ENCODE measurements at regions not wholly inside any gene's neighbourhood (a gene's known extent, or its start where the extent isn't known, plus 50 kb on each side); places are given as distances from the start of the nearest gene placed in this dataset.

DNA sequence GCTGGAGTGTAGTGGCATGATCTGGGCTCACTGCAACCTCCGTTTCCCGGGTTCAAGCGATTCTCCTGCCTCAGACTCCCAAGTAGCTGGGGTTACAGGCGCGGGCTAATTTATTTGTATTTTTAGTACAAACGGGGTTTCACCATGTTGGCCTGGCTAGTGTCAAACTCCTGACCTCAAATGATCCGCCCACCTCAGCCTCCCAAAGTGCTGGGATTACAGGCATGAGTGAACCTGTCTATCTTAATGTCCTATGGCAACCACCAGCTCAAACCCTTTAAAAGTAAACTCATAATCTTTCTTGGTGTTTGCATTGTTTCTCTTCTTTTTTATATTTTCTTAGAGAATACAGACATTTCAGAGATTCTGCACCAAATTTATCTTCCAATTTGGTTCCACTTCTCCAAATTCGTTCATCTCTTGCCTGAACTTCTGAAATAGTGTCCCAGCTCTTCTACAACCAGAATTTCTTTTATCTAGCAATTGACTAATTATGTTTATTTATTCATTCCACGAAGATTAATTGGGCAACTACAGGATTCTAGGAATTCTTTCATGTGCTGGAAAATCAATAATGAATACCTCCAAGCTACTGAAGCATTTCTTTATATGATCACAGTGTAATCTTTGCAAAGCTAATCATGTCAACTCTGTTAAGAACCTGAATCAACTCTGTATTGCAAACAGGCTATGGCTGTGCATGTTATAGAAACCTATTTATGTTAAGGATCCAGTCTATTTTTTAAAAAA lies 60.0 kb upstream of the TYRP1 start:
- TF ChIP-seq, protein P1, sequence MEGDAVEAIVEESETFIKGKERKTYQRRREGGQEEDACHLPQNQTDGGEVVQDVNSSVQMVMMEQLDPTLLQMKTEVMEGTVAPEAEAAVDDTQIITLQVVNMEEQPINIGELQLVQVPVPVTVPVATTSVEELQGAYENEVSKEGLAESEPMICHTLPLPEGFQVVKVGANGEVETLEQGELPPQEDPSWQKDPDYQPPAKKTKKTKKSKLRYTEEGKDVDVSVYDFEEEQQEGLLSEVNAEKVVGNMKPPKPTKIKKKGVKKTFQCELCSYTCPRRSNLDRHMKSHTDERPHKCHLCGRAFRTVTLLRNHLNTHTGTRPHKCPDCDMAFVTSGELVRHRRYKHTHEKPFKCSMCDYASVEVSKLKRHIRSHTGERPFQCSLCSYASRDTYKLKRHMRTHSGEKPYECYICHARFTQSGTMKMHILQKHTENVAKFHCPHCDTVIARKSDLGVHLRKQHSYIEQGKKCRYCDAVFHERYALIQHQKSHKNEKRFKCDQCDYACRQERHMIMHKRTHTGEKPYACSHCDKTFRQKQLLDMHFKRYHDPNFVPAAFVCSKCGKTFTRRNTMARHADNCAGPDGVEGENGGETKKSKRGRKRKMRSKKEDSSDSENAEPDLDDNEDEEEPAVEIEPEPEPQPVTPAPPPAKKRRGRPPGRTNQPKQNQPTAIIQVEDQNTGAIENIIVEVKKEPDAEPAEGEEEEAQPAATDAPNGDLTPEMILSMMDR (IDR thresholded peaks at IDR 0.05; ENCODE audit: extremely low read depth, insufficient read depth, missing control alignments) = no peak
- no peak for DNase-seq (ENCODE audit: low spot score)
- in situ Hi-C loops (cut with MboI; ENCODE audit: low pct_unique_long_range_greater_than_20kb, low sequenced_read_pairs, unreplicated experiment) = no loop called here

DNA sequence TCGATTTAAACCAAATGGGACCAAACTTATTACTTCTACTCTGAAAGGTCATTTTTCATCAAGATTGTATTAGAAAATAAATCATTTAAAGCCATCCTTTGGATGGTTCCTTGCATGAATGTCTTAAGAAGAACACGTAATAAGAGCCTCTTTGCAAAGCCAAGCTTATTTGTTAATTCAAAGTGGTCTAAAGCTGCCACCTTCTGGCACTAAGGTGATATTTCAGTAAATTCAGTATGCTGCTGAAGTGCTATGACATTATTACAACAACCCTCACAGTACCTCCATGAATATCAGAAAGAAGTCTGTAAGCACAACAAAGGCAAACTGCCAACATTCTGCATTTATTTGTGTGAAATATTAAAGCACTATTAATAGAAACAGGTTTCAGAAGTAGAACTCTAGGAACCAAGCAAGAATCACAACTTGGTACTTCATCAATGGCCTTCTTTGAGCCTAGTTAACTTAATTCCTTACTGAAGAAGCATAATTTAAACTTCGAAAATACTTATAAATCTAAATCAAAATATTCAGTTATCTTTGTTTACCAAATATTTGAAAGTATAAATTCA lies 53.1 kb upstream of the TYRP1 start:
- in situ Hi-C loops (cut with MboI; ENCODE audit: low pct_unique_long_range_greater_than_20kb, low sequenced_read_pairs, unreplicated experiment) = no loop called here
- TF ChIP-seq, protein P1 (IDR thresholded peaks at IDR 0.05; ENCODE audit: extremely low read depth, insufficient read depth, missing control alignments) = peak; percentile 32
- no peak for DNase-seq (ENCODE audit: low spot score)

DNA sequence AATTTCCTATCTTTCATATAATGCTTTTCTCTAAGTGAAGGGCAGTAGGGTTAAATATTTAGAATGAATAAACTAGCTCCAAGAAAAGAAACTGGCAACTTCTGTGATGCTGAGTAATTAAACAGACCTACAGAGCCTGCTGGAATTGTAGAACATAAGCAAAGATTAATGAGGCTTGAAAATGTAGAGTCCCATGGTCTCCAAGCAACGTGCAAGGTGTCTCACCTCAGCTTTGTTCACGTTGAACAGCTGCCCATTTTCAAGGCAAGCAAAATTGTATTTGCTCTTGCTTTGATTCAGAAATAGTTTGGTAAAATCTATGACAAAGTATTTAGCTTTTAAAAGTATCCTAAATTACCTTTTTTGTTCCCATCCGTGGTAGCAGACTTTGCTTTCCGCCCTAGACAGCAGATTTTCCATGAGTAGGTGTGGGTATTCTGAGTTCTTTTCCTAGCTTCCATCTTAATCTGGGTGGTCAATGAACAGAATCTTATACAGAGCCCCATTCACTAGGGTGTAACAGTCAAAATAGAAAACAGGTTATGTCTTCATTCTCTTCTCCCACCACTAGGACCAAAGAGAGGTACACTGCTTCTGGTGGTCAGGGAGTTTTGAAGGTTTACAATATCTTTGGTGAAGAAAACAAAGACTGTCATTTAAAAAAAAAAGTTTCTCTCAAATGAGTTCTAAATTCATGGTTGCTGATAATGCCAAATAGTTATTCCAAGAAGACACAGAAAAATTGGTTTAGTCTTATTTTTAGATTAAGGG lies 52.1 kb upstream of the TYRP1 start:
- in situ Hi-C loops (cut with MboI; ENCODE audit: low pct_unique_long_range_greater_than_20kb, low sequenced_read_pairs, unreplicated experiment) = no loop called here
- no peak for DNase-seq (ENCODE audit: low spot score)
- TF ChIP-seq, protein P1 (IDR thresholded peaks at IDR 0.05; ENCODE audit: extremely low read depth, insufficient read depth, missing control alignments) = no peak

Measured in GM13977 (cell line).